Thyroid gland (tissue), 4 donors: ENCODE measurements at regions not wholly inside any gene's neighbourhood (a gene's known extent, or its start where the extent isn't known, plus 50 kb on each side); places are given as distances from the start of the nearest gene placed in this dataset.

Experiments
- DNase-seq, 2 donors: peaks; one replicate each; pipeline ENCODE4 v3.0.0-alpha.2; 2019
- H3K27ac ChIP-seq, 3 donors: fragments of 200-600 bp; sonication (generic); 1 replicate in 2 of 3; 2 replicates in 1 of 3; pipeline ENCODE4 v1.5.1; 2016 to 2019; ENCODE audit warnings: mild to moderate bottlenecking in 1 of 3, moderate library complexity in 1 of 3
- H3K27me3 ChIP-seq: fragments of 200-600 bp; sonication (generic); one replicate; pipeline ENCODE4 v1.5.1; 2019
- H3K36me3 ChIP-seq, 2 donors: fragments of 200-600 bp; sonication (generic); one replicate each; pipeline ENCODE4 v1.5.1; 2016 to 2019
- H3K4me1 ChIP-seq, 2 donors: fragments of 200-600 bp; sonication (generic); one replicate each; pipeline ENCODE4 v1.5.1; 2017 to 2019
- H3K4me3 ChIP-seq, 3 donors: fragments of 200-600 bp; sonication (generic); replicated peaks in 1 of 3; 1 replicate in 2 of 3; 2 replicates in 1 of 3; pipeline ENCODE4 v1.5.1; 2016; ENCODE audit warnings: mild to moderate bottlenecking in 1 of 3
- H3K9me3 ChIP-seq: fragments of 200-600 bp; sonication (generic); one replicate; pipeline ENCODE4 v1.5.1; 2017
- CTCF ChIP-seq, 6 experiments: fragments of 200-600 bp in 3 of 6; fragments of 450-650 bp in 3 of 6; sonication (generic) in 3 of 6; IDR thresholded peaks; one replicate each; pipeline ENCODE4 v1.5.1; 2016 to 2019; ENCODE audit warnings: antibody characterized with exemption in 6 of 6, mild to moderate bottlenecking in 2 of 6, inconsistent platforms in 1 of 6, moderate library complexity in 1 of 6
- POLR2A ChIP-seq, 2 donors: fragments of 450-650 bp; IDR thresholded peaks; one replicate each; pipeline ENCODE4 v1.6.1; 2017; ENCODE audit warnings: antibody characterized with exemption in 2 of 2, mild to moderate bottlenecking in 2 of 2, moderate library complexity in 1 of 2
- WGBS, 2 donors: methylation state at CpG; one replicate each; pipeline ENCODE4 v1.1.5; 2017; 5-methylcytosine and 5-hydroxymethylcytosine counted together
- intact Hi-C: fragments of 100-400 bp; cut with DNase I; formaldehyde crosslinking; loops from one replicate; pipeline ENCODE4 v1.15.1; 2023

DNA sequence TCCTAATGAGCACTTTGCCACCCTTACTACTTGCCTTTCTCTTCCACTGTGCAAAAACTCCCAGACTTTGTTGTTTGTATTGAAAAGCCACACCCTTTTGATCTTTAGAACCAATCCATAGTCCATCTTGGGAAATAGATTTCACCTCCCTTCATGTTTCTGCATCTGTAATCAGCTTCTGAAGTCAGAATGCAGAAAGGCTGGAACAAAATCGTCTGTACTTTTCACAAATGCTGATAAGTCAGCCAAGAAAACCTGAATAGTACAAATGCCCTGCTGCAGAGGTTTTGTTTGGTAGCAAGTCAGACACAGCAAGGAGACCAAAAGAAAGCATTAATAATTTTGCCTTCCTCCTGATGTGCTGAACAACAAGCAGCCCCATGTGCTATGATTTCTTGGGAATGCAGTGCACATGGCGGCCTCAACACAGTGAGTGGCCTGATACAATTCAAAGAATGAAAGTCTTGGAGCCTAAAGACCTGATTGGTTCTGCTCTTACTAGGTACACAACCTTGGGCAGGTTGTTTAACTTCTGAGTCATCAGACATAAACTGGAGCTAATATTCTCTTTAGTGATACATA is 59.2 kb upstream of the STK32A start:
- Histone ChIP-seq H3K4me1 (no peaks in the 10 kb centered on the region), H3K4me3 (no peak overlapping the region), H3K36me3 (no peaks in the 10 kb centered on the region), H3K9me3 (no peaks in the 10 kb centered on the region), H3K27me3 (no peaks in the 10 kb centered on the region), H3K27ac (no peak overlapping the region)
- no peak for DNase-seq
- WGBS, 2 donors: 80 to 91% methylated on average over 2 of the region's 2 CpGs
- TF ChIP-seq CTCF (IDR thresholded peaks at IDR 0.05) (no peak), POLR2A (IDR thresholded peaks at IDR 0.05) (no peak)
- intact Hi-C loops: no loop called here

GRCh38 chr5:147176422-147176821 is 58.4 kb upstream of the STK32A start:
- no peak for DNase-seq

DNA sequence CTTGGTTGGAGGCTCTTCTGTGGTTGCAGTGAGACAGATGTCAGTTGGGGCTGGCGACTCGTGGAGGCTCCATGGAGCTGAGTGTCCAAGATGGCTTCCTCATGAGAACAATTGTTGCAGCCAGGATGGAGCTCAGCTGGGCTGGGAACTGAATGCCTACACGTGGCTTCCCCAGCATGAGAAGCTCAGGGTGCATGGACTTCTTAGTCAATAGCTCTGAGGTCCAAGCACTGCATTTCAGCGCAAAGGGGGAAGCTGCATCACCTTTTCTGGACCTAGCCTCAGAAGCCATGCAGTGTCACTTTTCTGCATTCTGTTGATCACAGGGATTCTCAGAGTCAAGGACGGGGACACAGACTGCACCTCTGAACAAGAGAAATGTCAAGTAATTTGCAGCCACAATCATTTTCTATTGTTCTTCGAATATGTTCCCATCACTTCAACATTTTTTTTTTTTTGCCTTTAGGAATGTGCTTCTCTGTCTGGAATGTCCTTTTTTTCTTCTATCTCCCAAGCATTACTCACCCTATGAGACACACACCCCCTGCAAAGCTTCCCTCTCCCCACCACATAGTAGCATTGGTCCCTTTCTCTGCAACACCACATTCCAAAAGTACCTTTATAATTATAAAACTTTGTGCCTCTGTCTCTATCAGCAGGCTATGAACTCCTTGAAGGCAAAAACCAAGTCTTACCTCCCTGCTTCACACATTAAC is 57.5 kb upstream of the STK32A start:
- intact Hi-C loops: no loop called here

More at GRCh38 chr5:147176422-147176821, 58.4 kb upstream of the STK32A start:
- intact Hi-C loops: no loop called here
- TF ChIP-seq POLR2A (IDR thresholded peaks at IDR 0.05) (no peak), CTCF (IDR thresholded peaks at IDR 0.05) (no peak)
- Histone ChIP-seq H3K27ac (no peak overlapping the region), H3K4me1 (no peaks in the 10 kb centered on the region), H3K36me3 (no peaks in the 10 kb centered on the region), H3K9me3 (no peaks in the 10 kb centered on the region), H3K27me3 (no peaks in the 10 kb centered on the region), H3K4me3 (no peak overlapping the region)
- WGBS, 2 donors: 83 to 86% methylated on average over 4 of the region's 4 CpGs

GRCh38 chr5:147179562-147180147 is 55.2 kb upstream of the STK32A start:
- TF ChIP-seq CTCF (IDR thresholded peaks at IDR 0.05) (no peak), POLR2A (IDR thresholded peaks at IDR 0.05) (no peak)

More for the DNA sequence above, 57.5 kb upstream of the STK32A start:
- no peaks in the 10 kb centered on the region for H3K27me3 ChIP-seq
- H3K4me1 ChIP-seq: no peaks in the 10 kb centered on the region
- TF ChIP-seq CTCF (IDR thresholded peaks at IDR 0.05) (no peak), POLR2A (IDR thresholded peaks at IDR 0.05) (no peak)
- WGBS, 2 donors: 63 to 82% methylated on average over 6 of the region's 6 CpGs
- H3K36me3 ChIP-seq: no peaks in the 10 kb centered on the region
- no peak overlapping the region for H3K4me3 ChIP-seq
- no peak overlapping the region for H3K27ac ChIP-seq
- no peaks in the 10 kb centered on the region for H3K9me3 ChIP-seq
- no peak for DNase-seq

GRCh38 chr5:147180751-147181150 is 54.1 kb upstream of the STK32A start:
- Histone ChIP-seq H3K9me3 (no peaks in the 10 kb centered on the region), H3K4me1 (no peaks in the 10 kb centered on the region), H3K36me3 (no peaks in the 10 kb centered on the region), H3K27me3 (no peaks in the 10 kb centered on the region), H3K4me3 (no peak overlapping the region), H3K27ac (no peak overlapping the region)
- WGBS, 2 donors: 81 to 92% methylated on average over 4 of the region's 4 CpGs
- no peak for DNase-seq
- intact Hi-C loops: loop anchor here (10.0 kb wide), 1 partner anchor 646 kb away; no protein-coding TSS in a partner anchor
- TF ChIP-seq CTCF (IDR thresholded peaks at IDR 0.05) (no peak), POLR2A (IDR thresholded peaks at IDR 0.05) (no peak)

More at GRCh38 chr5:147179562-147180147, 55.2 kb upstream of the STK32A start:
- intact Hi-C loops: loop anchor here (10.0 kb wide), 1 partner anchor 645 kb away; no protein-coding TSS in a partner anchor
- 67 to 73% methylated on average over 3 of the region's 3 CpGs for WGBS, 2 donors
- Histone ChIP-seq H3K27ac (no peak overlapping the region), H3K4me3 (no peak overlapping the region), H3K27me3 (no peaks in the 10 kb centered on the region), H3K4me1 (no peaks in the 10 kb centered on the region), H3K9me3 (no peaks in the 10 kb centered on the region), H3K36me3 (no peaks in the 10 kb centered on the region)
- DNase-seq: no peak
